IMR-90 (cell line): ENCODE measurements at regions not wholly inside any gene's neighbourhood (a gene's known extent, or its start where the extent isn't known, plus 50 kb on each side); places are given as distances from the start of the nearest gene placed in this dataset.

ENCODE experiments used
- ATAC-seq: fragments of 200-7000 bp; cut with Tn5 transposase; 2 replicates; pipeline ENCODE4 v1.9.1; 2020; ENCODE audit warnings: low read depth, mild to moderate bottlenecking, moderate library complexity
- BruUV-seq: library from RNA; stranded (reverse); fragments of 400-500 nt; replicated peaks from 2 replicates; lab custom pipeline; 2021; lab: Mats Ljungman, UMichigan
- CTCF ChIA-PET: fragments of 300-600 bp; formaldehyde crosslinking; extraction: SDS; loops from one replicate; lab custom pipeline; 2021; ENCODE audit warnings: antibody characterized with exemption; lab: Yijun Ruan, JAX
- POLR2A ChIA-PET: fragments of 300-600 bp; sonication (Branson Sonifier 250); formaldehyde crosslinking; loops from one replicate; lab custom pipeline; 2022; ENCODE audit warnings: antibody characterized with exemption; ENCODE audit not compliant: unreplicated experiment; lab: Charles Lee
- DNase-seq: peaks from one replicate; pipeline ENCODE4 v3.0.0; 2013
- H2AFZ ChIP-seq: replicated peaks from 2 replicates; pipeline ENCODE3; 2013; ENCODE audit warnings: low read length, mild to moderate bottlenecking; ENCODE audit not compliant: poor library complexity
- H2AK5ac ChIP-seq: 2 replicates; pipeline ENCODE4 v1.6.1; 2013; ENCODE audit warnings: low read depth, low read length, inconsistent platforms
- H2AK9ac ChIP-seq: replicated peaks from 2 replicates; pipeline ENCODE3; 2013; ENCODE audit warnings: mild to moderate bottlenecking, low read depth, low read length, moderate library complexity; ENCODE audit not compliant: poor library complexity
- H2BK120ac ChIP-seq: 2 replicates; pipeline ENCODE4 v1.6.1; 2013; ENCODE audit warnings: low read depth, low read length, inconsistent platforms
- H2BK15ac ChIP-seq: 3 replicates; pipeline ENCODE4 v1.6.1; 2013; ENCODE audit warnings: low read depth, low read length, inconsistent platforms
- H2BK20ac ChIP-seq: 2 replicates; pipeline ENCODE4 v1.6.1; 2013; ENCODE audit warnings: low read depth, mild to moderate bottlenecking, inconsistent platforms, low read length, moderate library complexity
- H2BK5ac ChIP-seq: 2 replicates; pipeline ENCODE4 v1.6.1; 2013; ENCODE audit warnings: mild to moderate bottlenecking, low read depth, low read length, inconsistent platforms; ENCODE audit not compliant: poor library complexity, severe bottlenecking
- H3K14ac ChIP-seq: replicated peaks from 2 replicates; pipeline ENCODE4 v1.6.1; 2013; ENCODE audit warnings: low read depth, low read length, inconsistent platforms
- H3K18ac ChIP-seq: 2 replicates; pipeline ENCODE4 v1.6.1; 2013; ENCODE audit warnings: low read depth, low read length, control low read depth
- H3K23ac ChIP-seq: 2 replicates; pipeline ENCODE4 v1.6.1; 2013; ENCODE audit warnings: low read depth, low read length, inconsistent platforms
- H3K27ac ChIP-seq: 2 replicates; pipeline ENCODE4 v1.5.1; 2013; ENCODE audit warnings: mild to moderate bottlenecking, control low read depth, low read length; ENCODE audit not compliant: insufficient read depth
- H3K27me3 ChIP-seq: 2 replicates; pipeline ENCODE4 v1.6.1; 2013; ENCODE audit warnings: low read length; ENCODE audit not compliant: control insufficient read depth, insufficient read depth
- H3K36me3 ChIP-seq: 2 replicates; pipeline ENCODE4 v1.6.1; 2013; ENCODE audit warnings: low read length, mixed read lengths; ENCODE audit not compliant: control insufficient read depth, insufficient read depth
- H3K4ac ChIP-seq: 2 replicates; pipeline ENCODE4 v1.6.1; 2013; ENCODE audit warnings: low read depth, low read length, inconsistent platforms
- H3K4me1 ChIP-seq: 2 replicates; pipeline ENCODE4 v1.6.1; 2013; ENCODE audit warnings: low read length, mixed read lengths; ENCODE audit not compliant: control insufficient read depth, insufficient read depth
- H3K4me2 ChIP-seq: 2 replicates; pipeline ENCODE4 v1.6.1; 2013; ENCODE audit warnings: low read depth, mild to moderate bottlenecking, control low read depth, low read length, moderate library complexity
- H3K4me3 ChIP-seq: 2 replicates; pipeline ENCODE4 v1.5.1; 2013; ENCODE audit warnings: low read depth, mild to moderate bottlenecking, control low read depth, low read length, moderate library complexity; ENCODE audit not compliant: insufficient read depth
- H3K56ac ChIP-seq: 2 replicates; pipeline ENCODE4 v1.6.1; 2013; ENCODE audit warnings: low read length, inconsistent platforms; ENCODE audit not compliant: insufficient read depth; ENCODE audit errors: extremely low read depth
- H3K79me1 ChIP-seq, 2 experiments: 2 replicates each; pipeline ENCODE4 v1.6.1; 2013; ENCODE audit warnings: low read length in 2 of 2, inconsistent platforms in 1 of 2, low read depth in 1 of 2
- H3K9ac ChIP-seq: 2 replicates; pipeline ENCODE4 v1.6.1; 2013; ENCODE audit warnings: low read depth, low read length, control low read depth
- H3K9me1 ChIP-seq: 2 replicates; pipeline ENCODE4 v1.6.1; 2013; ENCODE audit warnings: low read length, inconsistent platforms; ENCODE audit not compliant: insufficient read depth
- H3K9me3 ChIP-seq: 2 replicates; pipeline ENCODE4 v1.6.1; 2013; ENCODE audit warnings: low read length; ENCODE audit not compliant: control insufficient read depth, insufficient read depth
- H4K20me1 ChIP-seq: 2 replicates; pipeline ENCODE4 v1.6.1; 2013; ENCODE audit warnings: low read length, inconsistent platforms; ENCODE audit not compliant: insufficient read depth
- H4K5ac ChIP-seq: 2 replicates; pipeline ENCODE4 v1.6.1; 2013; ENCODE audit warnings: mild to moderate bottlenecking, low read depth, low read length, control low read depth
- H4K8ac ChIP-seq, 2 experiments: 2 replicates each; pipeline ENCODE4 v1.6.1; 2013; ENCODE audit warnings: low read depth in 2 of 2, low read length in 2 of 2, control low read depth in 1 of 2, inconsistent platforms in 1 of 2
- H4K91ac ChIP-seq: 2 replicates; pipeline ENCODE4 v1.6.1; 2013; ENCODE audit warnings: low read depth, low read length, inconsistent platforms; ENCODE audit not compliant: insufficient read depth
- BHLHE40 ChIP-seq: fragments of 150-350 bp; IDR thresholded peaks from 2 replicates; pipeline ENCODE4 v1.6.1; 2016; ENCODE audit warnings: mild to moderate bottlenecking, low read depth, low read length
- CEBPB ChIP-seq: IDR thresholded peaks from 2 replicates; pipeline ENCODE4 v1.6.1; 2012; ENCODE audit warnings: low read depth, low read length, improper control_type of control experiment
- FOS ChIP-seq: fragments of 150-350 bp; IDR thresholded peaks from 2 replicates; pipeline ENCODE4 v1.6.1; 2016; ENCODE audit warnings: low read depth, low read length
- NFE2L2 ChIP-seq: fragments of 150-350 bp; IDR thresholded peaks from 2 replicates; pipeline ENCODE4 v1.6.1; 2016; ENCODE audit warnings: low read depth, mild to moderate bottlenecking, low read length
- RAD21 ChIP-seq: IDR thresholded peaks from 2 replicates; pipeline ENCODE4 v1.6.1; 2012; ENCODE audit warnings: low read length, improper control_type of control experiment
- RFX5 ChIP-seq: IDR thresholded peaks from 2 replicates; pipeline ENCODE4 v1.8.0; 2012; ENCODE audit warnings: low read depth, mild to moderate bottlenecking, low read length, moderate library complexity
- SMC3 ChIP-seq: fragments of 150-350 bp; IDR thresholded peaks from 2 replicates; pipeline ENCODE4 v1.6.1; 2016; ENCODE audit warnings: low read depth, mild to moderate bottlenecking, antibody characterized with exemption, low read length, moderate library complexity
- WGBS, 2 experiments: methylation state at CpG; one replicate each; pipeline versions ENCODE4 v1.1.5 to v1.1.7; 2013; ENCODE audit warnings: missing lambda C conversion rate in 2 of 2; ENCODE audit not compliant: insufficient read length in 1 of 2; ENCODE audit errors: extremely low coverage in 2 of 2; 5-methylcytosine and 5-hydroxymethylcytosine counted together
- dilution Hi-C: fragments of 300-500 bp; cut with HindIII; formaldehyde crosslinking; loops from one replicate; pipeline ENCODE4 v1.14.3; 2018; ENCODE audit warnings: low sequenced_read_pairs; ENCODE audit not compliant: unreplicated experiment
- in situ Hi-C: fragments of 300-500 bp; cut with MboI; formaldehyde crosslinking; loops from 3 replicates; pipeline ENCODE4 v1.14.3; 2019; ENCODE audit warnings: low sequenced_read_pairs, inconsistent platforms, mixed read lengths
- intact Hi-C: fragments of 100-400 bp; cut with micrococcal nuclease; formaldehyde crosslinking; loops from 2 replicates; pipeline ENCODE4 v1.10.0; 2022
- TF ChIP-seq, protein P1 (sequence below): conservative IDR thresholded peaks from 2 replicates; pipeline ENCODE4 v1.5.1; 2012; ENCODE audit warnings: mild to moderate bottlenecking, low read depth, low read length, improper control_type of control experiment

DNA sequence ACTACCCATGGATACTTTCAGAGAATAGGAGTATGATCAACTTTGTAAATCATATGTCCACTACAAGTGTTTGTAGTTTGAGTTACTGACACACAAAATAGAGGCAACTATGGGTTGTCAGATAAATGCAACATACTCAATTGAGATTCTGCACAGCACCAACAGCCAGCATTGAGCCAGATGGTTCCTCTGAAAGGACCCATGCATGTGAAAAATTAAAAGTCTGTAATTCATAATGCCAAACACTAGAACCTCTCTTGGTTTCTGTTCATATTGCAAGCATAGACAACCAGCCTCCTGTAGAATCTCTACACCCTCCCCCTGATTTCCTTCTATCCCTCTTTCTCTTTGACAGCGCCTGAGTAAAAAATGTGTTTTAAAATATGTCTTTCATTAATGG is 831.0 kb downstream of the C12orf50 start:
- no peak overlapping the region for H3K23ac ChIP-seq
- H3K9me3 ChIP-seq, result no peaks in the 10 kb centered on the region
- no peaks in the 10 kb centered on the region for H3K4me1 ChIP-seq
- H3K18ac ChIP-seq, result no peak overlapping the region
- H3K4me2 ChIP-seq, result no peak overlapping the region
- dilution Hi-C loops (no loop called here), intact Hi-C loops (no loop called here), in situ Hi-C loops (no loop called here)
- H2AK9ac ChIP-seq, result no peak overlapping the region
- no peak overlapping the region for H4K91ac ChIP-seq
- H2BK20ac ChIP-seq, result no peak overlapping the region
- H3K27me3 ChIP-seq, result no peaks in the 10 kb centered on the region
- WGBS, 2 experiments, result no CpG with 5 or more reads among the region's 1 CpG
- POLR2A ChIA-PET, result no interaction called here
- ATAC-seq (no peak), DNase-seq (no peak)
- H2AK5ac ChIP-seq, result no peak overlapping the region
- H4K5ac ChIP-seq, result no peak overlapping the region
- no peak overlapping the region for H2BK5ac ChIP-seq
- H2BK15ac ChIP-seq, result no peak overlapping the region
- no peak overlapping the region for H4K8ac ChIP-seq
- H3K4me3 ChIP-seq, result no peak overlapping the region
- H2BK120ac ChIP-seq, result no peak overlapping the region
- H4K20me1 ChIP-seq, result no peaks in the 10 kb centered on the region
- TF ChIP-seq RAD21 (no peak), SMC3 (no peak), RFX5 (no peak), BHLHE40 (no peak), FOS (no peak), CEBPB (no peak), NFE2L2 (no peak)
- TF ChIP-seq, protein P1, sequence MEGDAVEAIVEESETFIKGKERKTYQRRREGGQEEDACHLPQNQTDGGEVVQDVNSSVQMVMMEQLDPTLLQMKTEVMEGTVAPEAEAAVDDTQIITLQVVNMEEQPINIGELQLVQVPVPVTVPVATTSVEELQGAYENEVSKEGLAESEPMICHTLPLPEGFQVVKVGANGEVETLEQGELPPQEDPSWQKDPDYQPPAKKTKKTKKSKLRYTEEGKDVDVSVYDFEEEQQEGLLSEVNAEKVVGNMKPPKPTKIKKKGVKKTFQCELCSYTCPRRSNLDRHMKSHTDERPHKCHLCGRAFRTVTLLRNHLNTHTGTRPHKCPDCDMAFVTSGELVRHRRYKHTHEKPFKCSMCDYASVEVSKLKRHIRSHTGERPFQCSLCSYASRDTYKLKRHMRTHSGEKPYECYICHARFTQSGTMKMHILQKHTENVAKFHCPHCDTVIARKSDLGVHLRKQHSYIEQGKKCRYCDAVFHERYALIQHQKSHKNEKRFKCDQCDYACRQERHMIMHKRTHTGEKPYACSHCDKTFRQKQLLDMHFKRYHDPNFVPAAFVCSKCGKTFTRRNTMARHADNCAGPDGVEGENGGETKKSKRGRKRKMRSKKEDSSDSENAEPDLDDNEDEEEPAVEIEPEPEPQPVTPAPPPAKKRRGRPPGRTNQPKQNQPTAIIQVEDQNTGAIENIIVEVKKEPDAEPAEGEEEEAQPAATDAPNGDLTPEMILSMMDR, result no peak
- H3K56ac ChIP-seq, result no peak overlapping the region
- no peaks in the 10 kb centered on the region for H3K9me1 ChIP-seq
- no peaks in the 10 kb centered on the region for H3K36me3 ChIP-seq
- no TSS peak for BruUV-seq
- H2AFZ ChIP-seq, result no peak overlapping the region
- H3K9ac ChIP-seq, result no peak overlapping the region
- H3K14ac ChIP-seq, result no peak overlapping the region
- no peak overlapping the region for H3K27ac ChIP-seq
- H3K79me1 ChIP-seq, result no peaks in the 10 kb centered on the region
- no peak overlapping the region for H3K4ac ChIP-seq
- CTCF ChIA-PET, result no interaction called here
